Progenitor cell of endocrine pancreas (in vitro differentiated cells): ENCODE measurements at regions not wholly inside any gene's neighbourhood (a gene's known extent, or its start where the extent isn't known, plus 50 kb on each side); places are given as distances from the start of the nearest gene placed in this dataset.

Experiments
- DNase-seq: peaks from one replicate; pipeline ENCODE4 v3.0.0; 2021; ENCODE audit warnings: low spot score; ENCODE audit not compliant: unreplicated experiment
- H3K27ac Mint-ChIP-seq: 2 replicates; pipeline ENCODE4 v1.8.0; 2021; ENCODE audit warnings: mild to moderate bottlenecking, moderate library complexity, mixed read lengths
- H3K27me3 Mint-ChIP-seq: 2 replicates; pipeline ENCODE4 v1.8.0; 2021; ENCODE audit warnings: mixed read lengths
- H3K36me3 Mint-ChIP-seq: 2 replicates; pipeline ENCODE4 v1.8.0; 2022; ENCODE audit warnings: mixed read lengths; ENCODE audit not compliant: insufficient read depth
- H3K4me1 Mint-ChIP-seq: 2 replicates; pipeline ENCODE4 v1.8.0; 2021; ENCODE audit warnings: low read depth, mixed read lengths
- H3K4me3 Mint-ChIP-seq: 2 replicates; pipeline ENCODE4 v1.8.0; 2021; ENCODE audit warnings: low read depth, mild to moderate bottlenecking, moderate library complexity, mixed read lengths
- H3K9me3 Mint-ChIP-seq: 2 replicates; pipeline ENCODE4 v1.8.0; 2021; ENCODE audit warnings: low read depth, mixed read lengths
- TF ChIP-seq, protein P1 (sequence below): fragments of 200-600 bp; sonication (generic); IDR thresholded peaks from one replicate; pipeline ENCODE4 v1.5.0; 2021; ENCODE audit warnings: antibody characterized with exemption, mild to moderate bottlenecking; ENCODE audit not compliant: unreplicated experiment

DNA sequence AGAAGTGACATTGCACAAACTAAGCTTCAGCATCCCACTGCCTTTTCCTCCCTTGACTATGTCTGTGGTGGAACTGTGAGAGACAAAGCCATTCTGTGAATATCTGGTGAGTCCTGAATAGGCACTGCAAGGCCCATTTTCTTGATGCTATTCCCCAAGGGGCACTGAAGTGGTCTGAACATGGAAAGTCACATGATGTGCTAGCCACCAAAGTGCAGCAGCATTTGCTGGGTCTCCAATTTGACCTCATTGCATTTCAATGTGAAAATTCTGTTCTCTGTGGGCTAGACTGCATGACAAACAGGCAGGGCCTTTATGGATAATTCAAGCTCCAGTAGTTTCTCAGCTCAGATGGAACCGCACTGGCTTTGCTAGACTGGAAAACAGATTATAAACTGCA is 627.4 kb upstream of the BOD1L1 start:
- peaks cover 8% of the 10 kb centered on the region for H3K9me3 Mint-ChIP-seq
- peaks cover 3% of the 10 kb centered on the region for H3K27me3 Mint-ChIP-seq
- no peak overlapping the region for H3K4me3 Mint-ChIP-seq
- DNase-seq, result no peak
- TF ChIP-seq, protein P1, sequence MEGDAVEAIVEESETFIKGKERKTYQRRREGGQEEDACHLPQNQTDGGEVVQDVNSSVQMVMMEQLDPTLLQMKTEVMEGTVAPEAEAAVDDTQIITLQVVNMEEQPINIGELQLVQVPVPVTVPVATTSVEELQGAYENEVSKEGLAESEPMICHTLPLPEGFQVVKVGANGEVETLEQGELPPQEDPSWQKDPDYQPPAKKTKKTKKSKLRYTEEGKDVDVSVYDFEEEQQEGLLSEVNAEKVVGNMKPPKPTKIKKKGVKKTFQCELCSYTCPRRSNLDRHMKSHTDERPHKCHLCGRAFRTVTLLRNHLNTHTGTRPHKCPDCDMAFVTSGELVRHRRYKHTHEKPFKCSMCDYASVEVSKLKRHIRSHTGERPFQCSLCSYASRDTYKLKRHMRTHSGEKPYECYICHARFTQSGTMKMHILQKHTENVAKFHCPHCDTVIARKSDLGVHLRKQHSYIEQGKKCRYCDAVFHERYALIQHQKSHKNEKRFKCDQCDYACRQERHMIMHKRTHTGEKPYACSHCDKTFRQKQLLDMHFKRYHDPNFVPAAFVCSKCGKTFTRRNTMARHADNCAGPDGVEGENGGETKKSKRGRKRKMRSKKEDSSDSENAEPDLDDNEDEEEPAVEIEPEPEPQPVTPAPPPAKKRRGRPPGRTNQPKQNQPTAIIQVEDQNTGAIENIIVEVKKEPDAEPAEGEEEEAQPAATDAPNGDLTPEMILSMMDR, result no peak
- H3K4me1 Mint-ChIP-seq, result no peaks in the 10 kb centered on the region
- no peak overlapping the region for H3K27ac Mint-ChIP-seq
- H3K36me3 Mint-ChIP-seq, result no peaks in the 10 kb centered on the region

GRCh38 chr4:14257903-14258302 is 630.4 kb upstream of the BOD1L1 start:
- no peak for DNase-seq
- H3K27ac Mint-ChIP-seq, result no peak overlapping the region
- H3K9me3 Mint-ChIP-seq, result peaks cover 2% of the 10 kb centered on the region
- TF ChIP-seq, protein P1, result no peak
- H3K36me3 Mint-ChIP-seq, result no peaks in the 10 kb centered on the region
- no peaks in the 10 kb centered on the region for H3K27me3 Mint-ChIP-seq
- H3K4me1 Mint-ChIP-seq, result no peaks in the 10 kb centered on the region
- no peak overlapping the region for H3K4me3 Mint-ChIP-seq

DNA sequence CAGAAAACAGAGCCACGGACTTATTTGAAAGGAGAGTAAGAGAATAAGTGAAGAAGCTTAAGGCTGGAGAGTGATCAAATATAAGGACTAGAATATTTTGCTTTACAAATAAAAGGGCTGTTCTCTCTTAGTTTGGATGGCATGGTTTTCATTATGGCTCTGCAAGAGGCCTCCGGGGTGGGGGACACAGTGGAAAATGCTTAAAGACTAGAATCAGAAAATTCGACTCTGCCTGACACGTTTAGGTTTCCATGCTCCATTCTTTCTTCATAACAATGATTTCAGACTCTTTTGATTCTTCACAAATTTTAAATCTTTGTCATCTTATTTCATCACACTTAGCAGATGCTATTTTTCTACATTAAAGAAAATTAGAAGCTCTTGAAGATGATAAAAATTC is 632.4 kb upstream of the BOD1L1 start:
- Mint-ChIP-seq H3K27me3 (no peaks in the 10 kb centered on the region), H3K27ac (no peak overlapping the region), H3K4me3 (no peak overlapping the region), H3K9me3 (no peaks in the 10 kb centered on the region), H3K4me1 (no peaks in the 10 kb centered on the region), H3K36me3 (no peaks in the 10 kb centered on the region)
- TF ChIP-seq, protein P1, result no peak
- no peak for DNase-seq

GRCh38 chr4:14260591-14260990 is 633.1 kb upstream of the BOD1L1 start:
- no peak for DNase-seq
- Mint-ChIP-seq H3K9me3 (no peaks in the 10 kb centered on the region), H3K27ac (no peak overlapping the region), H3K4me1 (no peaks in the 10 kb centered on the region), H3K27me3 (no peaks in the 10 kb centered on the region), H3K36me3 (no peaks in the 10 kb centered on the region), H3K4me3 (no peak overlapping the region)
- TF ChIP-seq, protein P1, result no peak

DNA sequence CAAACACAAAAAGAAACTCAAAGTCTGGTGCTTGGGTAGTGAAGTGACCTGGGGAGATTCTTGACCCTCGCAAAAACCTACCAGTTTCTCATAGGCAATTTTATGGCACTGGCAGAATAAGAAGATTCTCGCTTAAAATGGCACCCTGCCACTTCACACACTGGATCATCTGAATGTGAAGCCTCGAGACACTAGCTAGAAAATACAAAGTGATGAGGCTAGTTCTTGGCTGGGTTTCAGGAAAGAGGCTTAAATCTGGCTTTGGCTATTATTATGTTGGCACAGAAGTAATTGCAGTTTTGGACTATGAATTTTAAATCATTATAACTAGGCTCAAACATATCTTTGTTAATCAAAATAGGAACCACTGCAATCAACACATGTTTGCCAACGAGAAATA is 634.7 kb upstream of the BOD1L1 start:
- no peak overlapping the region for H3K4me3 Mint-ChIP-seq
- H3K27ac Mint-ChIP-seq, result no peak overlapping the region
- no peaks in the 10 kb centered on the region for H3K4me1 Mint-ChIP-seq
- TF ChIP-seq, protein P1, result no peak
- no peaks in the 10 kb centered on the region for H3K27me3 Mint-ChIP-seq
- no peak for DNase-seq
- H3K9me3 Mint-ChIP-seq, result no peaks in the 10 kb centered on the region
- no peaks in the 10 kb centered on the region for H3K36me3 Mint-ChIP-seq

GRCh38 chr4:14264437-14264836 is 636.9 kb upstream of the BOD1L1 start:
- Mint-ChIP-seq H3K36me3 (no peaks in the 10 kb centered on the region), H3K4me1 (no peaks in the 10 kb centered on the region), H3K27ac (no peak overlapping the region), H3K9me3 (no peaks in the 10 kb centered on the region), H3K27me3 (no peaks in the 10 kb centered on the region), H3K4me3 (no peak overlapping the region)
- no peak for DNase-seq
- TF ChIP-seq, protein P1, result no peak
